DMS114 treated with DMSO at 0.1 percent for 48 hours (cell line): ENCODE measurements at regions not wholly inside any gene's neighbourhood (a gene's known extent, or its start where the extent isn't known, plus 50 kb on each side); places are given as distances from the start of the nearest gene placed in this dataset.

ENCODE experiments used
- DNase-seq: peaks from one replicate; lab custom pipeline; 2025; ENCODE audit not compliant: unreplicated experiment; lab: John Stamatoyannopoulos, UW

DNA sequence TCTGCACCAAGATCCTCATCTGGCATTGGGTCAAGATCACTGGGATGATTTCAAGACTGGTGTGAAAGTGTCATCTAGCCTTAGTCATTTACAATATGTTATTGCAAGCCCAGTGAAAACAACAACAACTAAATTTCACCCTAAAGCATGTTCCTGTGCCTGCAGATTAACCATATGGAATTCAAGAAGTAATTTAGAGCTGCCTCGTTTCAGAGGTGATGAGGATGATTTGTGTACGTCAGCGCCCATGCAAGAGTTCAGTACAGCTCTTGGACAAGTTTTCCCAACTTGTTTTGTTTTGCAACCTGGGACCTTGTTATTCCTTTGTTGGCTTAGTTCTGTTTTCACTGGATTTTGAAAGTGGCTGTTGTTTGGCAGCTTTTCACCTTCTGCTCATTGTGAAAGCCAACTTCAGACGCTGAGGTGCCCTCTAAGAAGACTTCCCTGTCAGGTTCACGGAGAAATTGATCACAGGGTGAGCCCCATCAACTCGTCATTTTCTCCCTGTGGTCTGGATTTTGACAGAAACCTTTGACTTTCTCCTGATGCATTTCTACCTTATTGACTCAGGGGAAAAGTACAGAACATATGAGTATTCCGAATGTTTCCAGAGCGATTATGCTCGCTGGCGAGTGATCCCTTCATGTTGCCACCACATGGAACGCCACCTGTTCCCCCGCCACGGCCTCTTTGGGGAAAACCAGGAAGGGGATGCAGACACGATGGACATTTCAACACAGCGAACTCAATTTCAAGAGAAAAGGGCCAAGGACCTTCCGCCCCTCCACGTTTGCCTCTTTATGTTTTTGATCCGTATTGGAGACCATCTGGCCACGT is 85.6 kb downstream of the FOXL1 start:
- no peak for DNase-seq

DNA sequence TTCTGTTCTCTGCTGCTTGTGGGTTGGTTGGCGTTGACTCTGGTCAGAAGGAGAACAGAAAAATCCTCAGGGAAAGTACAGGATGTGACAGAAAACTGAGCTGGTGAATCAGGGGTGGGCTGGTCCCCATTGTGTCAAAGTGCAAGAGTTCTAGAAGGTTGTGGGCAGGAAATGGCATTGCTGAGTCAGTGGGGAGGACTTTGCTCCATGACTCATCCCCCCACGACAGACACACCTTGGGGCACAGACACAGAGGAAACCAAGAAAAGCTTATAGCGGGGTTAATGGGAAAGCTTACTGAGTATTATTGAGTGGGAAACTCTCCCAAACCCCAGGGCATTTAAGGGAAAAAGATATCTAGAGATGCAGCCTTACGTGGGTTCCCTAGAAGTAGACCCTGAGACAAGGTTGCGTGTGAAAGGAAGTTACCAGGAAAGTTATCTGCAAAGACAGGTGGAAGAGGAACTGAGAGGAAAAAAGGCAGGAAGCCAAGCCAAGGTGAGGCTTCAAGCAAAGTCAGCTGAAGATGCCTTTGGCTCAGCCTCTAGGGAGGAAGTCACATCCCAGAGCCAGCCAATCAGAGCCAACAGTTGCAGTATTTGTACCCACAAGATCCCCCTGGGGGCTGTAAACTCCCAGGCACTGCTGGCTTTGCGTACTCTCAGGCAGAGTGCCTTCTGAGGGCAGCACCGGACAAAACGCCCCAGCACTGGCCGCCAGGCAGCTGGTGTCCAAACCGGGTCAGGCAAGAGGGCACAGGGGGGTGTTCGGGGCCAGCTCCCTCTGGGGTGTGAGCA is 86.4 kb downstream of the FOXL1 start:
- DNase-seq: no peak

DNA sequence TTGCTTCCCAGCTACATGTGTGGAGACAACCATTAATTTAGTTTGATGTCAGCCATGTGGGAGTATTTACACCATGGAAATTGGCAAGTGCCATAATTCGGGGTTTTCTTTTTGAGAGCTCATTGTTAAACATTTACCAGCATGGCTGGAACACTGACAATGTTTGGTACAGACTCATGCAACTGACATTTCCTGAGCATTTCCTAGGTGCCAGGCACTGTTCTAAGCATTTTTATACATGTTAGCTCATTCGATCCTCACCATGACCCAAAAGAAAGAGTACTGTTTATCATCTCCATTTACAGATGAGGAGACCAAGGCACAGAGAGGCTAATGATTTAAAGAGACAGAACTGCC is 86.9 kb downstream of the FOXL1 start:
- no peak for DNase-seq

DNA sequence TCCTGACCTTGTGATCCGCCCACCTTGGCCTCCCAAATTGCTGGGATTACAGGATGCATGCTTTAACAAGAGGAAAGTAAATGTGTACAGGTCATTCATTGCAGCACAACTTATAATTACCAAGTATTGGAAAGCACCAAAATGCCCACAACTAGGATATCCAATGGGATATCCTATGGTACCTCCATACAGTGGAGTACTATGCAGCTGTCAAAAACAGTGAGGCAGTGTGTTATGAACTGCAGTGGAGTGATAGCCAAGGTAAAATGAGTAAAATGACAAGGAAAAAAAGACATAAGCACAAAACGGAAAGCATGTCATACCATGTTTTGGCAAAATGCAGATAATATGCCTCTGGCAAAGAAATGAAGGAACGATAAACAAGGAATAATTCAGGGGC is 87.6 kb downstream of the FOXL1 start:
- no peak for DNase-seq

DNA sequence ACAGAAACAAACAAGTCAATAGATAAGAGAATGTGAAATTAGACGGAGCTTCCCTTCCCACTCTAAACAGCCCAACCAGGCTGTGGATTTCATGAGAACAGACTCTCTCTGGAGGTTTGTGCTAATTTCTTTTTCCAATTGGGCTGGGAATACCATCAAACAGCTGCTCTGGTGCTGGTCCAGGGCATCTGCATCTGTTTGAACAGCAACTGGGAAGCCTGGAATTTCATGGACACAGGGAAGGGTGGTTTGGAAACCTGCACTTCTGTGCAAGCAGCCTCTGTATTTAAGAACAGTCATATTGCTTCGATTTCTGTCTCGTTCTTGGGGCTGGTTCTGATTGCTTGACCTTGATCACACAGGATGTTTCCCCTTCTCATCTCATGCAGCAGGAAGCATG is 88.7 kb downstream of the FOXL1 start:
- no peak for DNase-seq

DNA sequence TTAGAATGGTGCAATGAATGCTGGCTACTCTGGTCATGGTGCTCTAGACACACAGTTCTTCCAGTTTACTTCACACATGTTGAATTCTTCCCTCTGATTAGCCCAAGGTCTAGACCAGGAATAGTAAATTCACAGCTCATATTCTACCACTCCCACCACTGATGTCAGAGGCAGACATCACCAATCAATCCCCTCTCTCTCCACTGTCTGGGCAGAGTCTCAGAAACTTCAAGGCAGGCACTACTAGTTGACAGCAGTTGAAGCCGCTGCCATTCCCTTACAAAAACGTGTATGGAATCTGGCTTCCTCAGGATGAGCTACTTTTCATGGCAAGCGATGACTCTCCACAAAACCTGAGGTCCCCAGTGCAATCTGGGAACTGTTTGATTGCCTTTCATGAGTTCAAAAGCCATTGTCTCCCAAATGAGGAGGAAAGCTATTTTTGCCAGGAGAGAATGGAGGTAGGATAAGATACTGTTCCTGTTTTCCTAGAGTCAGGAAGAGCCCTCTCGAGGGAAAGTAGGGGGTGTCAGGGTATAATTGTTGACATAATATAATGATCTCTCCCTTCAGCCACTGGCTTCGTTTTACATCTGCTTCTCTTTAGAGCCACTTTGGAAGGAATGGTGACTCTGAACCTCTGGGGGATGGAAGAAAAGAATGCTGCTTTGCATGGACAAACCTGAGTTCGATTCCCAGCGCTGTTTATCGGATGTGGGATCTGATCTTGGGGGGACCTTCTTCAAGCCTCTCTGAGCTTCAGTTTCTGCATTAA is 90.0 kb downstream of the FOXL1 start:
- no peak for DNase-seq

DNA sequence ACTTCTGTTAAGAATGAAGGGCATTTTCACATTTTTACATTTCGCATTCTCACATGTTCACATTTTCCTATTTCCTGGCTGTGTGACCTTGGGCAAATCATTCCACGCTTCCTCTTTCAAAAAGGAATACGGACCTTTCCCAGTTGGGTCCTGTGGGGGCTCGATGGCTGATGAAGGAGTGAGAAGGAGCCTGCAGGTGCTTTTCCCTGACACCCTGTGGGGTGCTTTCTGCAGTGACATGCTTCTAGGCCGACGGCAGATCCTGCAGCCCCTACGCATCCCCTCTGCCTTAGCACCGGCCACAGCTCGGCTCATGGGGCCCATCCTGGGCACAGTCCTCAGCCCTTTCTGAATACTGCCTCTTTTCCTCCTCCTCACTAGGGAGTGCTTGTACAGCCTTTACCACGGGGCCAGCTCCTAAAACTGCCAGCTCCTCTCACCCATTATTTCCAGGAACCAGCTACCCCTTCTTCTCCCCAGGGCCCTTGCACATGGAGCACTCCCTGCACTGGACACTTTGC is 91.0 kb downstream of the FOXL1 start:
- DNase-seq: no peak

DNA sequence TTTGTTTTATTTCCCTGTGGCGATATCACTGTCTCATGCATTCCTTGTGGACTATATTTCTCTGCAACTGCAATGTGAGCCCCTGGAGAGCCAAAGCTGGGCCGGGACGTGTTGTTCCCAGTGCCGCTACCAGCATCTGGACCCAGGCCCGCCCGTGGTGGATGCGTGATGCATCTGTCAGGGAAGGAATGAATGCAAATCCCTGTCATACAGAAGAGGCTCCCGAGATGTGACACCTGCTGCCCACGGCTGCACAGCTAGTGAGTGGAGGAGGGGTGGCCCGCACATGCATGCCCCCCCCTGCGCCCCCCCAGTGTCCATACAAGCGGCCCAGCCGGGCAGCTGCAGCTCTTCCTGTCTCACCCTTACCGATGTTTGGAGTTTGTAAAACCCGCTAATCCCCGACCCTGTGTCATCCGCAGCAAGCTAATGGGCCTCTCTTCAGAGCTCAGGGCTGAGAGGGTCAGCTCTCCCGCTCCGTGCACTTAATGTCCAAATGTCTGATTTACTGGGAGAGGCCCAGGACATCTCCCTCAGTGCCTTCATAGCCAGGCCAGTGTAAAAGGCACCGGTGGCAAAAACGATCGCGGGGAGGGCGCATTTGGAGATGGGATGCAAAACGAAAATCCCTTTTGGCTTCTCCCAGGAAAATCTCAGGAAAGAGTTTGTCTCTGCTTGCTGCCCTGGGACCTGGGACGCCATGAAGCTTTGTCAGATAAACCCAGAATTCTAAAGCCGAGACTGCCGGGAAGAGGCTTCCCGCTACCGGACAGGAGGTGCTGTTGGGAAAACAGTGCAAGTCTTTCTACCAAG is 91.8 kb downstream of the FOXL1 start:
- no peak for DNase-seq

DNA sequence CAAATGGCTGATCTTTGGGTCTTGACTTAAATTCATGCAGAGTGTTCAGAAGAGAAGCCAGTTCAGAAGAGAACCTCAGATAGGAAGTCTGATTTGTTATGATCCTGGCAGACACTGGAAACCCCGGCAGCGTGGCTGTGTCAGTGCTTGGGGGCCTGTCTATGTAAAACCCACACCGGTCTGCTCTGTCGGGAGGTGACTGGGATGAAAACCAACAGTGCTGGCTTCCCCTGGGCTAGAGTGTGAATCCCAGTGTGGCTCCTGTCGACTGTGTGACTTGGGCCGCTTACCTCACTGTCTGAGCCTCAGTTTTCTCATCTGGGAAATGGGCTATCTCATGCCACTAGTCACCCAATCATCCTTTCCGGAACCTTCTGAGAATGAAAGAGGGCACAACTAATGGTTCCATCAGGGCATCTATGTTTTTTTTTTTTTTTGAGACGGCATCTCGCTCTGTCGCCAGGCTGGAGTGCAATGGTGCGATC is 92.4 kb downstream of the FOXL1 start:
- no peak for DNase-seq

DNA sequence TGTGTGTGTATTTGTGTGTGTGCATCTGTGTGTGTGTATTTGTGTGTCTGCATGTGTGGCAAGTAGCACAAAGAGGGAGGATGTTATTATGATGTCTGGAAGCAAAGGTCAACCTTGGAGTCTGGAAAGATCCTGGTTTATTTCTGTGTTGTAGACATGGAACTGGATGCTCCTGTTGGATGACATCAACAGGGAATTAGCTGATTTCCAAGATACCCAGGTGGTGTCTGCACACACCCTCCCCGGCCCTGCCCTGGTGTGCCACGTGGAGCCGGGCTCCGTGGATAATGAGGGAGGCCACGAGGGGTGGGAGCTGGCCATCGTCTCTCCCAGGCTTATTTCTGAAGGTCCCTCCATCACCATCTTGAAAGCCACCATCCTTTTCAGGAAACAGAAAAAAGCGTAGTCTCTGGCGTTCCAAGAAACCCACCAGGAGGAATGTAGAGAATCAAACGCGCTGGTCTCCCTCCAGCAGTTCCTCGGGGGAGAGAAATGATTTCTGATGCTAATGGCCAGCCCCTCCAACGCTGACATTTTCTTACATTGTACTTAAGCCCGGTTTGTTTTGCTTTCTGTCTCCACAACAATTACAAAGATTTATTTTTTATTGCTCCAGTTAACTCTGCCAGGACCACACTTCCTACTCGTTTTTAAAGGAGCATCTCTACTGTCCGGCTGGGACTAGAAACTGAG is 93.3 kb downstream of the FOXL1 start:
- DNase-seq: no peak

DNA sequence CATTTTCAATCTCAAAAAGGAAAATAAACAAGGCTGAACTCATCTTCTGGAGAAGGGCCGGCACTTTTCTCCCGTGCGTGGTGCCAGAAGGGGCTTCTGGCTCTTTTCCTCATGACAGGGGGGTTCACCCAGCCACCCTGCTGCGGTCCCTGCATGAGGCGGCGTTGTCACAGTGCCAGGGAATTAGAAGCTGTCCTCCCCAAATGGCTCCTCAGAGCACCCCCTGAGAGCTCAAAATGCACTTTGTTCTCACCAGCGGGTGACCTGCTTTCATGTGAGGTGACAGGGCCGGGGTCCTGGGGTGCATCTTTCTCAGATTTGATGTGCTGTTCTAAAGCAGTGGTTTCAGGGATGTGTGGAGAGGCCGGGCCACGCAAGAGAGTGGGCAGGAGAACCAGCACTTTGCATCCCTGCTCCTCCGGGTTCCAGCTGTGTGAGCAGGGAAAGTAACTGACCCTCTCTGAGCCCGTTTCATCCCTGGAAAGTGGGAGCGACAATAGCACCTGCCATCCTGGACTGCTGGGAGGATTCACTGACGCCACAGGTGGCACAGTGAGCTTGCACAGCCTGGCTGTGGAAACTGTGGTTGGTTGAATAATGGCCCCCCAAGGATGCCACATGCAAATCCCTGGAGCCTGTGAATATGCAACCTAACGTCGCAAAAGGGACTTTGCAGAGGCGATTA is 94.0 kb downstream of the FOXL1 start:
- DNase-seq: no peak

DNA sequence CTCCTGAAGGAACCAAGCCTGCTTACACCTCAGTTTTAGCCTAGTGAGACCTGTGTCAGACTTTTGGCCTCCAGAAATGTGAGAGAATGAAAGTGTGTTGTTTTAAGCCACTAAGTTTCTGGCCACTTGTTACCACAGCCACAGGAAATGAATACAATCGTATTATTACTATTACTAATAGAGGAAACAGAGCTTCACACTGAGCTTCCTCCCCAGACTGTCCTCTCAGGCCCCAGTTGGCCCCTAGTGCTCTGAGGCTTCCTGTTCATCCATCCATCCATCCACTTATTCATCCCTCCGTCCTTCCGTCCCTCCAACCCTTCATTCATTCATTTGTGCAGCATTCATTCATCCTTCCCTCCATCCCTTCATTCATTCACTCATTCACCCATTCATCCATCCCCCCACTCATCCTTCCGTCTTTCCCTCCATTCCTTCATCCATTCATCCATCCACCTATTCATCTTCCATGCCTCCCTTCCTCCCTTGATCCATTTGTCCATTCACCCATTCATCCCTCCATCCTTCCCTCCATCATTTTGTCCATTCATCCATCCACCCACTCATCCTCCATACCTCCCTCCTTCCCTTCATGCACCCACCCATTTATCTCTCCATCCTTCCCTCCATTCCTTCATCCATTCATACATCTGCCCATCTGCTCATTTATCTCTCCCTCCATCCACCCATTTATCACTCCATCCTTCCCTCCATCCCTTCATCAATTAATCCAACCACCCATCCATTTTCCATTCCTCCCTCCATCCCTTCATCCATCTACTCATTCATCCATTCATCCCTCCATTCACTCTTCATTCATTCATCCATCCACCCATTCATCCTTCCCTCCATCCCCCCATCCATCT is 95.0 kb downstream of the FOXL1 start:
- DNase-seq: no peak

DNA sequence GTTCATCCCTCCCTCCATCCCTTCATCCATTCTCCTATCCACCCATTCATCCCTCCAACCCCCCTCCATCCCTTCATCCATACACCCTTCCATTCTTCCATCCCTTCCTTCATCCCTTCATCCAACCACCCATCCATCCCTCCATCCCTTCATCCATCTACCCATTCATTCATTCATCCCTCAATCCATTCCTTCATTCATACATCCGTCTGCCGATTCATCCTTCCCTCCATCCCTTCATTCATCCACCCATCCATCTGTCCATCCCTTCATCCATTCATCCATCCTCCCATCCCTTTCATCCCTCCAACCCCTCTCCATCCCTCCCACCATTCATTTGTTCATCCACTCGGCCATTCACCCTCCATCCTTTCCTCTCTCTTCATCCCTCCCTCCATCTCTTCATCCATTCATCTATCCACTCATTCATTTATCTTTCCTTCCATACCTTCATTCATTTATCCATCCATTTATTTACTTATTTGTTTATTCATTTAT is 95.7 kb downstream of the FOXL1 start:
- DNase-seq: no peak

DNA sequence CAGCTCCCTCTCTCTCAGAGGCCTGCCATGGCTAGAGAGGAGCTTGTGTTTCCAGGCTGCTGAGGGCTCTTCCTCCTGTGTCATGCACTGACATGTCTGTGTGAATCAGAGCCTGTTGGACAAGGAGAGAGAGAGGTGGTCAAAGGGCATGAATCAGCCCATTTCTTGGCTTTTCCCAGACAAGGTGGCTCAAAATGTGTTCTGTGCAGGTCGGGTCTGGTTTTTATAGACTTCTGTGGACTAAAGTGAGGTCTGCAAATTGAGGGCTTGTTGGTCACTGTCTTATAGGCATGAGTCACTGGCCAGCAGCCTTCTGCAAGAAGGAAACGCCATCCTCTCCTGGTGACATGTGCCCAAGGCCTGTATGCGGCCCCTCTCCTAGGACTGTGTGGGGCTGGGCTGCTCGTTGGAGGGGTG is 97.9 kb downstream of the FOXL1 start:
- no peak for DNase-seq

DNA sequence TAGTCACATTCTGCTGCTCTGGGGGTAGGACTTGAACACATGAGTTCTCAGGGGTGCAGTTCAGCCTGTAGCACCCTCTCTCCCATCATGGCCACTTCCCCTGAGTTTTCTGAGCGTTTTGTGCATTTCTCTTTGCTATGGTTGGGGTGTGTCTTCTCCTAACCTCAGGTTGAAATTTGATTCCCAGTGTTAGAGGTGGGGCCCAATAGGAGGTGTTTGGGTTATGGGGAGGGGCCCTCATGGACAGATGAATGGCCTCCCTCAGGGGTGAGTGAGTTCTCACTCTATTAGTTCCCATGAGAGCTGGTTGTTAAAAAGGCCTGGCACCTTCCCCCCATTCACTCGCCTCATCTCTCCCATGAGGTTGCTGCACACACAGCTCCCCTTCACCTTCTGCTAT is 101.1 kb downstream of the FOXL1 start:
- DNase-seq: no peak

DNA sequence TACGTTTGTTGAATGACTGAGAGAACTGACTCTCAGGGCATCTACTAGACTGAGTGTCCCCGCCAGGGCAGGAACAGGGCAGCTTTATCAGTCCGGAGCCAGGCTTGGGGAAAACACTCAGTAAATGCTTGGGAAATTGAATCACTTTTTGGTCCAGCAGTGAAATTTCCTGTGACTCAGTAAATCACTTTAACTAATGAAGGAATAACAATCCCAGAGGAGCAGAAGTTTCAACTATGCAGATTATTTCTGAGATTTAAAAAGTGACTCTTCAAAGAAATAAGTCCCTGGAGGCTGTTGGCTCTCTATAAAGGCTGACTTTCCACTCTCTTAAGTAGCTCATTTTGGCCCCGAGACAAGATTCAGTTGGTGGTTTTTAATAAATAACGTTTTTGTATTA is 101.8 kb downstream of the FOXL1 start:
- no peak for DNase-seq

DNA sequence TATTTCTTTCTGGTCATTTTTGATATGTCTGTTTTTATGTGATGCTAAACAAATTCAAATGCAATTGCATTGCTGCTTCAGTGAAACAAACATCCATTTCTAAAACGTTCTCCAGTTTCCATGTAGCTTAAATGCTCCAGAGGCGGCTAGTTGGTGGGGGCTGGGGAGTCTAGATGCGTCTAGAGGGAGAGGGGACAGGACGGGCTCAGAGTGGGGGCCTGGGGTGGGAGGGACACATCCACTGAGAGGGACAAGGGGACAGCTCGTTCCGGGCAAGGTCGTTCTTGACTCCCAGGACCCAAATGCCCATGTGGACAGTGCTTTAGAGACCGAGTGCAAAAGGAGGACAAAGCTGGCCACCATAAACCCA is 102.3 kb downstream of the FOXL1 start:
- DNase-seq: no peak

DNA sequence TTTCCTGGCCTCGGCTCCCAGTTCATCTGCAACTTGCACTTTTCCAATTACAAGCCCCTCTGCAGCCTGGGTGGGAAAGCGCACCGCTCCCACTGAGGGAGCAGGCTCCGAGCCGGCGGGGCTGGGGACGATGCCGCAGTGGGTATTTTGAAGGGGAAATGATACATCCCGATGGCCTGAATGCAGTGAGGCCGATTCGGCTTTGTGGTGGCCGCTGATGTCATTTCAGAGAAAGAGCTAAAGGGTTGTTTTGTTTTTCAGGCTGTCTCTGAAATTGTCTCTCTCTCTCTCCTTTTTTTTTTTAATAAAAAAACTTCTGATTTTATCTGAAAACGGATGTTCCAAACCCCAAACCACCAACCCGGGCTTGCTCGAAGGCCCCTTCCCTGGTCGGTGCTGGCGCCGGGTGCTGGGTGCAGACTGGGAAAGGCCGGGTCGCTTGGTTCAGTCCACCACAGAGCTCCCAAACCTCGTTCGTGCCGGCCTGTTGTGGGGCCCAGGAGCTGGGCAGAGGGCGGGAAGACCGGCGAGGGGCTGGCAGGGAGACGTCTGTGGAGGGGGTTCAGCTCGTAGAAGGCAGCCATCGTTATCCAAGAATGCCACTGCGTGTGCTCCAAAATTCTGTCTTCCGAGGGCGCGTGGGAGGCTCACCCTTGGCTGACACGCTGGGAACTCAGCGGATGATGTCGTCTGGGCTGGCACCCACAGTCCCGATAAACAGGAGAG is 102.8 kb downstream of the FOXL1 start:
- DNase-seq: no peak
